ENCODE measurements at regions not wholly inside any gene's neighbourhood (a gene's known extent, or its start where the extent isn't known, plus 50 kb on each side); places are given as distances from the start of the nearest gene placed in this dataset.

GRCh38 chr10:28242555-28243204 is 60.2 kb downstream of the MPP7 start:
- no peak for TF ChIP-seq CTCF (IDR thresholded peaks at IDR 0.05)
- Histone ChIP-seq H3K9me3 (no peaks in the 10 kb centered on the region), H3K4me3 (no peak overlapping the region), H3K27me3 (no peaks in the 10 kb centered on the region), H3K4me1 (no peaks in the 10 kb centered on the region), H3K36me3 (no peaks in the 10 kb centered on the region), H3K27ac (no peak overlapping the region)
- no peak for DNase-seq (ENCODE audit: low spot score)

DNA sequence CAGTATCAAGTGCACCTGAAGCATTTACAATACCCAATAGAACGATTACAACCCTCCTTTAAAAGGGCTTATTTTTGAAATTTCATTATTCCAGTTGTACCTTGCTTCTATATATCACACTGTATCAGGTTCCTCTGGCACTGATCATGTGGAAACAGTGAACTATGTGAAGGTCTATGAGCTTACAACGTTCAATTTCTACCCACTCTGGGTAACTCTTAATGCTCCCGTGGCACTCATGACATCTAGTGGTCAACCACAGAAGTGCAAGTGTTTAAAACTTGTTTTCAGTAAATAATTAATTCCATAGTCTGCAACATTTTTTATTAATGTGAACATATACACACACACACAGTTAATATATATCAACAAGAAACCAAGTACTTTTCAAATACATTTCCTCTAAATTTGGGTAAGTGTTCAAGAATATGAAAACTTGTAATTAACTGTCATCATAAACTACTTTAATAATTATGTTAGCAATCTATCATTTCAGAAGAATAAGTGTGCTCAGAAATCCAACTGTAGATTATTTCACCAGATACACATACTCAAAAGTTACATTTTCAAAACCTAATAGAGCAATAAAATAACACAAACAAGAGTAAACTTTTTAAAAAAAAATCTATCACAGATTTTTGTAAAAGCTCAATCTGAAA is 61.0 kb downstream of the MPP7 start:
- DNase-seq (ENCODE audit: low spot score) = no peak
- H3K4me3 ChIP-seq = no peak overlapping the region

GRCh38 chr10:28240400-28240799 is 62.5 kb downstream of the MPP7 start:
- H3K4me1 ChIP-seq = no peaks in the 10 kb centered on the region
- no peaks in the 10 kb centered on the region for H3K36me3 ChIP-seq
- no peak overlapping the region for H3K27ac ChIP-seq
- H3K4me3 ChIP-seq = no peak overlapping the region
- no peaks in the 10 kb centered on the region for H3K9me3 ChIP-seq
- no peaks in the 10 kb centered on the region for H3K27me3 ChIP-seq
- DNase-seq (ENCODE audit: low spot score) = no peak
- TF ChIP-seq CTCF (IDR thresholded peaks at IDR 0.05) = no peak

More for the DNA sequence above, 61.0 kb downstream of the MPP7 start:
- no peaks in the 10 kb centered on the region for H3K36me3 ChIP-seq
- no peaks in the 10 kb centered on the region for H3K27me3 ChIP-seq
- no peak overlapping the region for H3K27ac ChIP-seq
- H3K9me3 ChIP-seq = no peaks in the 10 kb centered on the region
- no peaks in the 10 kb centered on the region for H3K4me1 ChIP-seq
- TF ChIP-seq CTCF (IDR thresholded peaks at IDR 0.05) = peak; percentile 87 to 94

DNA sequence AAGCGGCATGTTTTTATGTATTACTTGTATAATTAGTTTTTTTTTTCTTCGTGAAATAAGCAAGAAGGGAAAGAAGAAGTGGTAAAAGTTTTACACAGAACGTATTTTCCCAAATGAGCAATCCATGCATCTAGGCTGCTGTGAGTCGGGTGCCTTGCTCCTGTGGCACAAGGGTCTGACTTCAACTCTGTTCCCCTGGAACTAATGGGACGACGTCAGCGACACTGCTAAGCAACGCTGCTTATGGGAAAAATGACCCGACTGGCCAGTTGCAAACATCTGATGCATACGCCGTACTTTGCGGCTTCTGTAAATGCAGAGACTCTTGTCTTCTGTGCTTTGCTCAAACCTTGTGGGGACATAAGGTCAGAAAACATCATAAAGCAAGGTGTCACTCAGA is 66.3 kb downstream of the MPP7 start:
- H3K27me3 ChIP-seq = no peaks in the 10 kb centered on the region
- no peak overlapping the region for H3K27ac ChIP-seq
- H3K36me3 ChIP-seq = no peaks in the 10 kb centered on the region
- H3K4me3 ChIP-seq = no peak overlapping the region
- no peak for DNase-seq (ENCODE audit: low spot score)
- no peaks in the 10 kb centered on the region for H3K4me1 ChIP-seq
- no peaks in the 10 kb centered on the region for H3K9me3 ChIP-seq
- no peak for TF ChIP-seq CTCF (IDR thresholded peaks at IDR 0.05)

DNA sequence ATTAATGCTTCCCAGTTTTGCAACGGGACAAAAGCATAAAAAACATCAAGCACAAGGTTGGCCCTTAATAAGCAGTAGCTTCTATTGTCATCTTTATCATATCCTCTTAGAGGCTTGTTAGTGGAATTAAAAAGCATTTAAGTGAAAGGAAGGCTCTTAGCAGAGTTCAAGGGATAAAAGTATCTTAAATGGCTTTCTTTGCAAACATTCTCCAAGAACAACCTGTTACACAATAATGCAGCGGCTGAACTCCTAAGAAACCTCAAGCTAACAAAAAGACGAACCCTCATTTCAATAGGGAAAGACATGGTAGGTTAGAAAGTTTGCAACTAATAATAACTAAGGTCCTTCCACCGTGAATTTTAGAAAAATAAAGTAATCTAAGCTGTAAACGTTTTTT is 82.1 kb downstream of the MPP7 start:
- no peak for DNase-seq (ENCODE audit: low spot score)
- no peak for TF ChIP-seq CTCF (IDR thresholded peaks at IDR 0.05)
- no peaks in the 10 kb centered on the region for H3K36me3 ChIP-seq

GRCh38 chr10:28219251-28219650 is 83.6 kb downstream of the MPP7 start:
- H3K4me3 ChIP-seq = no peak overlapping the region
- H3K27ac ChIP-seq = no peak overlapping the region
- no peaks in the 10 kb centered on the region for H3K4me1 ChIP-seq
- H3K9me3 ChIP-seq = no peaks in the 10 kb centered on the region
- H3K36me3 ChIP-seq = no peaks in the 10 kb centered on the region
- no peaks in the 10 kb centered on the region for H3K27me3 ChIP-seq
- TF ChIP-seq CTCF (IDR thresholded peaks at IDR 0.05) = no peak
- DNase-seq (ENCODE audit: low spot score) = no peak

More for the DNA sequence above, 82.1 kb downstream of the MPP7 start:
- Histone ChIP-seq H3K27me3 (no peaks in the 10 kb centered on the region), H3K9me3 (no peaks in the 10 kb centered on the region), H3K4me3 (no peak overlapping the region), H3K27ac (no peak overlapping the region), H3K4me1 (no peaks in the 10 kb centered on the region)
